ENCODE measurements at regions not wholly inside any gene's neighbourhood (a gene's known extent, or its start where the extent isn't known, plus 50 kb on each side); places are given as distances from the start of the nearest gene placed in this dataset.

- H3K18ac ChIP-seq (ENCODE audit: insufficient read length, low read depth, low read length) = no peak overlapping the region
- no peak overlapping the region for H3K14ac ChIP-seq (ENCODE audit: insufficient read depth, low read length)
- H3K9ac ChIP-seq (ENCODE audit: extremely low read depth, insufficient read length, low read length) = no peak overlapping the region
- H2AK5ac ChIP-seq (ENCODE audit: insufficient read length, low read length) = no peak overlapping the region
- no peaks in the 10 kb centered on the region for H3K79me1 ChIP-seq (ENCODE audit: insufficient read depth, low read depth, low read length, poor library complexity, severe bottlenecking)
- no peak overlapping the region for H4K8ac ChIP-seq (replicated peaks; ENCODE audit: insufficient read length, low read depth, low read length)
- no peak overlapping the region for H3K4ac ChIP-seq (ENCODE audit: low read depth, low read length)
- no peak overlapping the region for H2BK15ac ChIP-seq (ENCODE audit: low read depth, low read length)
- no peak overlapping the region for H3K23ac ChIP-seq (ENCODE audit: insufficient read length, low read depth, low read length)
- H3K23me2 ChIP-seq (ENCODE audit: insufficient read length, low read depth, low read length, poor library complexity, severe bottlenecking) = no peaks in the 10 kb centered on the region
- no peak overlapping the region for H3K56ac ChIP-seq (ENCODE audit: insufficient read length, low read depth, low read length)
- no peaks in the 10 kb centered on the region for H3K79me2 ChIP-seq (ENCODE audit: insufficient read depth, low read length)
- no peak overlapping the region for H2BK120ac ChIP-seq (ENCODE audit: low read depth, low read length, poor library complexity, severe bottlenecking)
- H3K27me3 ChIP-seq (ENCODE audit: insufficient read depth, low read length) = no peaks in the 10 kb centered on the region
- H4K91ac ChIP-seq (ENCODE audit: insufficient read length, low read depth, low read length) = no peak overlapping the region
- no CpG with 5 or more reads among the region's 4 CpGs for WGBS (ENCODE audit: extremely low coverage, insufficient read length, low lambda C conversion rate)
- Mint-ChIP-seq H3K36me3 (ENCODE audit: insufficient read depth in 1 of 3, low read depth in 3 of 3) (no peaks in the 10 kb centered on the region), H3K4me1 (peaks cover 6% of the 10 kb centered on the region in 2 experiments; a peak in 3 of 4 replicates), H3K4me3 (no peak overlapping the region), H3K27me3 (ENCODE audit: low read depth) (no peaks in the 10 kb centered on the region; the same call in 1 of the 2 replicates), H3K27ac (no peak overlapping the region), H3K9me3 (no peaks in the 10 kb centered on the region; a peak in 1 of 5 replicates)
- H3K4me2 ChIP-seq (ENCODE audit: insufficient read depth, insufficient read length, low read length) = no peak overlapping the region
- no peak overlapping the region for H3K27ac ChIP-seq (ENCODE audit: insufficient read length, low read depth, low read length)
- TF ChIP-seq CTCF (conservative IDR thresholded peaks at IDR 0.05) = no peak
- DNase-seq = no peak
- no peak overlapping the region for H2AFZ ChIP-seq (ENCODE audit: low read length)
- H3K9me3 ChIP-seq (ENCODE audit: control insufficient read depth, low read depth, low read length) = no peaks in the 10 kb centered on the region
- no peak overlapping the region for H4K5ac ChIP-seq (ENCODE audit: insufficient read length, low read depth, low read length)
- no peak overlapping the region for H2BK5ac ChIP-seq (ENCODE audit: insufficient read length, low read length)
- no peaks in the 10 kb centered on the region for H3K4me1 ChIP-seq (ENCODE audit: insufficient read depth, low read length)
- no peaks in the 10 kb centered on the region for H4K20me1 ChIP-seq (ENCODE audit: control insufficient read depth, insufficient read depth, insufficient read length)
- no peak overlapping the region for H2BK20ac ChIP-seq (ENCODE audit: low read depth, low read length, poor library complexity, severe bottlenecking)
- no peak overlapping the region for H2BK12ac ChIP-seq (ENCODE audit: insufficient read length, low read depth, low read length)
- H3T11ph ChIP-seq (ENCODE audit: low read length) = no peak overlapping the region
Measured at GRCh38 chr18:61732854-61733253, 160.0 kb downstream of the RNF152 start.
